Transverse colon (tissue), 4 donors: ENCODE measurements at regions not wholly inside any gene's neighbourhood (a gene's known extent, or its start where the extent isn't known, plus 50 kb on each side); places are given as distances from the start of the nearest gene placed in this dataset.

ENCODE experiments used
- DNase-seq: peaks from one replicate; pipeline ENCODE4 v3.0.0-alpha.2; 2019
- H3K27ac ChIP-seq, 4 donors: fragments of 200-600 bp; sonication (generic); 2 replicates each; pipeline ENCODE4 v1.5.1; 2016 to 2018; ENCODE audit warnings: inconsistent platforms in 4 of 4
- H3K27me3 ChIP-seq: fragments of 200-600 bp; sonication (generic); 2 replicates; pipeline ENCODE4 v1.5.1; 2017; ENCODE audit warnings: inconsistent platforms
- H3K36me3 ChIP-seq, 4 donors: fragments of 200-600 bp; sonication (generic); 2 replicates each; pipeline ENCODE4 v1.5.1; 2017 to 2019; ENCODE audit warnings: inconsistent platforms in 4 of 4
- H3K4me1 ChIP-seq, 4 donors: fragments of 200-600 bp; sonication (generic); 2 replicates each; pipeline ENCODE4 v1.5.1; 2017 to 2020; ENCODE audit warnings: inconsistent platforms in 4 of 4
- H3K4me3 ChIP-seq, 4 donors: fragments of 200-600 bp; sonication (generic); 1 replicate in 1 of 4; 2 replicates in 3 of 4; pipeline versions ENCODE4 v1.5.1 to v1.6.1; 2017 to 2019; ENCODE audit warnings: inconsistent platforms in 4 of 4
- H3K9me3 ChIP-seq, 2 donors: fragments of 200-600 bp; sonication (generic); 2 replicates each; pipeline ENCODE4 v1.5.1; 2017 to 2019; ENCODE audit warnings: inconsistent platforms in 2 of 2
- CTCF ChIP-seq, 5 experiments: fragments of 200-600 bp in 3 of 5; fragments of 450-650 bp in 2 of 5; sonication (generic) in 3 of 5; IDR thresholded peaks; 1 replicate in 2 of 5; 2 replicates in 3 of 5; pipeline ENCODE4 v1.5.1; 2016 to 2017; ENCODE audit warnings: antibody characterized with exemption in 5 of 5, inconsistent platforms in 3 of 5, mild to moderate bottlenecking in 2 of 5, moderate library complexity in 1 of 5
- EP300 ChIP-seq: sonication (generic); formaldehyde crosslinking; IDR thresholded peaks from one replicate; pipeline ENCODE4 v1.6.1; 2017; ENCODE audit warnings: antibody characterized with exemption, low read depth
- POLR2A ChIP-seq: fragments of 450-650 bp; IDR thresholded peaks from one replicate; pipeline ENCODE4 v1.6.1; 2016; ENCODE audit warnings: antibody characterized with exemption, mild to moderate bottlenecking, moderate library complexity
- POLR2AphosphoS5 ChIP-seq, 3 donors: sonication (generic); formaldehyde crosslinking; IDR thresholded peaks; one replicate each; pipeline ENCODE4 v1.6.1; 2016; ENCODE audit warnings: antibody characterized with exemption in 3 of 3
- WGBS, 2 donors: methylation state at CpG; one replicate each; pipeline ENCODE4 v1.1.5; 2018; ENCODE audit warnings: low coverage in 1 of 2; 5-methylcytosine and 5-hydroxymethylcytosine counted together
- in situ Hi-C, 4 donors: fragments of 200-750 bp; cut with MboI; loops; one replicate each; pipeline versions ENCODE4 v1.15.0 to v1.15.1; 2017; ENCODE audit warnings: low sequenced_read_pairs in 3 of 4, low pct_ligation_motif_present in 1 of 4, low pct_unique_long_range_greater_than_20kb in 1 of 4
- intact Hi-C: fragments of 100-400 bp; cut with DNase I; formaldehyde crosslinking; loops from one replicate; pipeline ENCODE4 v1.15.1; 2023; ENCODE audit warnings: low total_unique reads

DNA sequence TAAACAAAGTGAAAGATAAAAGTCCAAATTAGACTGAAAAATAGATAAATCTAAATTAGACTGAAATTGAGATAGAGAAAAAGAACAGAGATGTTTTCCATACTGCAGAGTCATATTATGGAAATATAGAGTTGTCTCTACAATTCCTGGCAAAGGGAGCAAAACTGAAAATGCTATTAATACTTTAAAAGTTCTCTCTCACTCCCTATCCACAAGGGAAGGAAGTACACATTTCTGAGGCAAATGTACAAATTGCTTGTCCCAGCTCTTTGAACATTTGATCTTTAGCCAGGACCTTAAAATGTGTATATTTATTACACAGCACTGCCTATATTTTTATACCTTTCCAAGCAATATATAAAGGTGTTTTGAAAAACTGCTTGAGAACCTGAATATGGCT is 225.1 kb upstream of the SEMA6D start:
- Histone ChIP-seq H3K36me3 (no peaks in the 10 kb centered on the region), H3K27ac (no peak overlapping the region), H3K4me1 (no peaks in the 10 kb centered on the region), H3K4me3 (no peak overlapping the region), H3K27me3 (no peaks in the 10 kb centered on the region), H3K9me3 (no peaks in the 10 kb centered on the region)
- in situ Hi-C loops: loop anchor here in 1 of 4 donors (25.0 kb wide), 1 partner anchor 495 kb away; no protein-coding TSS in a partner anchor
- intact Hi-C loops: no loop called here
- TF ChIP-seq CTCF (IDR thresholded peaks at IDR 0.05) (no peak), EP300 (no peak), POLR2AphosphoS5 (IDR thresholded peaks at IDR 0.05) (no peak), POLR2A (no peak)
- DNase-seq: no peak

DNA sequence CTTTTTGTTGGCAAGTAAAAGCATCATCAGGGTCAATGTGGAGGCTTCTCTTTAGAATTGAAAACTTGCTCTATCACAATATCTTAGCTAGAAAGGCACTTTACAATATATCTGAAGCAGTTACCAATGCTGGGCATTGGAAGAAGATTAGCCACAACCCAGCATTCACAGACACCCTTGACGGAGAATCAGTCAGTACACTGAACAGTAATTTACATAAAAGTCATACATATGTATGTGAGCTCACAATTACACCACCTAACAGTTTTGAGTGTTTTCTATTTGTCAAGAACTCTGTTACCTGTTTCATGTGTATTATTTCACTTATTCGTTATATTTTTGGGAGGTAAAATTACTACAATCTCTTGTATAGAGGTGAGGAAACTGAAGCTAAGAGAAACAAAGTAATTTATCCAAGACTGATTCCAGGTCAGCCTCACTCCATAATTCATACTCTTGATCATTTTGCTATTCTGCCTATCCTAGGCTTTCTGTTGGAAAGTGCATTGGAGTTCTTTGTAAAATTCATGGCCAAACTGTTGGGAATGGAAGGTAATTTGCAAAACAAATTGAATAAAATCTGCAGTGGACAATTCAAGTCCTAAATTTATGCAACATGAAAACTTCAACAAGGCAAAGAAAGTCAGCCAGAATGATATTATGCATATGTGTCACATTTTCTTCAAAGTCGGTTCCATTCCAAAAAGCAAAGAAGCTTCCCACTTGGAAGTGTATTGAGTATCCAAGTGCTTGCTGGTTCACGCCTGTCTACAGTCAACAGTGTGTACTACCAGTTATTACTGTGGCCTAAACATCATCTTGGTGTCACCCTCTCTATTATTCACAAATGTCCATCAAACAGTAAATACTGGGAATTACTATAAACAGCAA is 223.7 kb upstream of the SEMA6D start:
- no peak overlapping the region for H3K27ac ChIP-seq
- in situ Hi-C loops: loop anchor here in 1 of 4 donors (25.0 kb wide), 1 partner anchor 494 kb away; no protein-coding TSS in a partner anchor
- no peaks in the 10 kb centered on the region for H3K36me3 ChIP-seq
- TF ChIP-seq EP300: no peak
- TF ChIP-seq CTCF (IDR thresholded peaks at IDR 0.05): no peak
- no peak for TF ChIP-seq POLR2AphosphoS5 (IDR thresholded peaks at IDR 0.05)
- TF ChIP-seq POLR2A: no peak
- intact Hi-C loops: no loop called here
- H3K27me3 ChIP-seq: no peaks in the 10 kb centered on the region
- 78 to 88% methylated on average over 4 of the region's 4 CpGs for WGBS, 2 donors
- H3K4me1 ChIP-seq: no peaks in the 10 kb centered on the region
- no peaks in the 10 kb centered on the region for H3K9me3 ChIP-seq
- no peak for DNase-seq
- no peak overlapping the region for H3K4me3 ChIP-seq

- in situ Hi-C loops: loop anchor here in 1 of 4 donors (25.0 kb wide), 1 partner anchor 491 kb away; no protein-coding TSS in a partner anchor
- WGBS, 2 donors: 84 to 85% methylated on average over 5 of the region's 5 CpGs
Observed at GRCh38 chr15:47496343-47497185, 220.7 kb upstream of the SEMA6D start.

More at GRCh38 chr15:47496343-47497185, 220.7 kb upstream of the SEMA6D start:
- no peak for TF ChIP-seq POLR2A
- TF ChIP-seq EP300: no peak
- TF ChIP-seq POLR2AphosphoS5 (IDR thresholded peaks at IDR 0.05): no peak
- no peak for TF ChIP-seq CTCF (IDR thresholded peaks at IDR 0.05)
- H3K9me3 ChIP-seq: no peaks in the 10 kb centered on the region
- H3K4me3 ChIP-seq: no peak overlapping the region
- no peaks in the 10 kb centered on the region for H3K27me3 ChIP-seq
- intact Hi-C loops: no loop called here
- peaks cover 0 to 6% (median 0%) of the 10 kb centered on the region in 4 donors for H3K4me1 ChIP-seq
- H3K27ac ChIP-seq: no peak overlapping the region
- no peaks in the 10 kb centered on the region for H3K36me3 ChIP-seq
- no peak for DNase-seq
